ENCODE measurements at regions not wholly inside any gene's neighbourhood (a gene's known extent, or its start where the extent isn't known, plus 50 kb on each side); places are given as distances from the start of the nearest gene placed in this dataset.

- no peak for DNase-seq (ENCODE audit: low spot score)
- peaks cover 2% of the 10 kb centered on the region for H3K27me3 Mint-ChIP-seq (ENCODE audit: low read depth)
- H3K4me1 Mint-ChIP-seq (ENCODE audit: low read depth): peaks cover 17% of the 10 kb centered on the region
- no peak overlapping the region for H3K4me3 Mint-ChIP-seq (ENCODE audit: low read depth)
- intact Hi-C loops (cut with micrococcal nuclease): no loop called here
- no peaks in the 10 kb centered on the region for H3K36me3 Mint-ChIP-seq (ENCODE audit: low read depth)
- no peak overlapping the region for H3K27ac Mint-ChIP-seq
- no peaks in the 10 kb centered on the region for H3K9me3 Mint-ChIP-seq
Measured at GRCh38 chr10:32130788-32131187, 74.6 kb upstream of the KIF5B start.

- H3K36me3 Mint-ChIP-seq (ENCODE audit: low read depth): peaks cover 5% of the 10 kb centered on the region
- intact Hi-C loops (cut with micrococcal nuclease): no loop called here
- H3K27me3 Mint-ChIP-seq (ENCODE audit: low read depth): peaks cover 2% of the 10 kb centered on the region
- H3K27ac Mint-ChIP-seq: no peak overlapping the region
- H3K4me1 Mint-ChIP-seq (ENCODE audit: low read depth): no peaks in the 10 kb centered on the region
- H3K4me3 Mint-ChIP-seq (ENCODE audit: low read depth): no peak overlapping the region
- peaks cover 6% of the 10 kb centered on the region for H3K9me3 Mint-ChIP-seq
- DNase-seq (ENCODE audit: low spot score): no peak
Measured at GRCh38 chr10:32125023-32125422, 68.8 kb upstream of the KIF5B start.

GRCh38 chr10:32123021-32123420 lies 66.8 kb upstream of the KIF5B start:
- DNase-seq (ENCODE audit: low spot score): no peak
- H3K27me3 Mint-ChIP-seq (ENCODE audit: low read depth): no peaks in the 10 kb centered on the region
- H3K27ac Mint-ChIP-seq: no peak overlapping the region
- peaks cover 6% of the 10 kb centered on the region for H3K9me3 Mint-ChIP-seq
- intact Hi-C loops (cut with micrococcal nuclease): no loop called here
- no peak overlapping the region for H3K4me3 Mint-ChIP-seq (ENCODE audit: low read depth)
- H3K4me1 Mint-ChIP-seq (ENCODE audit: low read depth): no peaks in the 10 kb centered on the region
- peaks cover 5% of the 10 kb centered on the region for H3K36me3 Mint-ChIP-seq (ENCODE audit: low read depth)

GRCh38 chr10:32121648-32122047 lies 65.4 kb upstream of the KIF5B start:
- Mint-ChIP-seq H3K4me1 (ENCODE audit: low read depth) (no peaks in the 10 kb centered on the region), H3K27me3 (ENCODE audit: low read depth) (peaks cover 4% of the 10 kb centered on the region), H3K4me3 (ENCODE audit: low read depth) (no peak overlapping the region), H3K9me3 (peaks cover 6% of the 10 kb centered on the region), H3K27ac (no peak overlapping the region), H3K36me3 (ENCODE audit: low read depth) (peaks cover 5% of the 10 kb centered on the region)
- no peak for DNase-seq (ENCODE audit: low spot score)
- intact Hi-C loops (cut with micrococcal nuclease): no loop called here

GRCh38 chr10:32120147-32120546 lies 63.9 kb upstream of the KIF5B start:
- H3K27me3 Mint-ChIP-seq (ENCODE audit: low read depth): peaks cover 14% of the 10 kb centered on the region
- H3K36me3 Mint-ChIP-seq (ENCODE audit: low read depth): peaks cover 5% of the 10 kb centered on the region
- intact Hi-C loops (cut with micrococcal nuclease): no loop called here
- no peak overlapping the region for H3K4me3 Mint-ChIP-seq (ENCODE audit: low read depth)
- no peak for DNase-seq (ENCODE audit: low spot score)
- peaks cover 6% of the 10 kb centered on the region for H3K9me3 Mint-ChIP-seq
- H3K27ac Mint-ChIP-seq: no peak overlapping the region
- no peaks in the 10 kb centered on the region for H3K4me1 Mint-ChIP-seq (ENCODE audit: low read depth)

GRCh38 chr10:32114508-32114907 lies 58.3 kb upstream of the KIF5B start:
- Mint-ChIP-seq H3K4me3 (ENCODE audit: low read depth) (no peak overlapping the region), H3K4me1 (ENCODE audit: low read depth) (no peaks in the 10 kb centered on the region), H3K27ac (no peak overlapping the region), H3K27me3 (ENCODE audit: low read depth) (peaks cover 24% of the 10 kb centered on the region), H3K36me3 (ENCODE audit: low read depth) (no peaks in the 10 kb centered on the region), H3K9me3 (no peaks in the 10 kb centered on the region)
- intact Hi-C loops (cut with micrococcal nuclease): no loop called here
- no peak for DNase-seq (ENCODE audit: low spot score)

- intact Hi-C loops (cut with micrococcal nuclease): no loop called here
- Mint-ChIP-seq H3K9me3 (no peaks in the 10 kb centered on the region), H3K27me3 (ENCODE audit: low read depth) (peaks cover 21% of the 10 kb centered on the region), H3K27ac (no peak overlapping the region), H3K4me1 (ENCODE audit: low read depth) (no peaks in the 10 kb centered on the region), H3K4me3 (ENCODE audit: low read depth) (no peak overlapping the region), H3K36me3 (ENCODE audit: low read depth) (no peaks in the 10 kb centered on the region)
- no peak for DNase-seq (ENCODE audit: low spot score)
Measured at GRCh38 chr10:32112055-32112454, 55.8 kb upstream of the KIF5B start.

GRCh38 chr10:32111585-32111984 lies 55.4 kb upstream of the KIF5B start:
- H3K4me1 Mint-ChIP-seq (ENCODE audit: low read depth): no peaks in the 10 kb centered on the region
- intact Hi-C loops (cut with micrococcal nuclease): no loop called here
- peaks cover 21% of the 10 kb centered on the region for H3K27me3 Mint-ChIP-seq (ENCODE audit: low read depth)
- H3K27ac Mint-ChIP-seq: no peak overlapping the region
- no peak for DNase-seq (ENCODE audit: low spot score)
- no peak overlapping the region for H3K4me3 Mint-ChIP-seq (ENCODE audit: low read depth)
- H3K36me3 Mint-ChIP-seq (ENCODE audit: low read depth): no peaks in the 10 kb centered on the region
- no peaks in the 10 kb centered on the region for H3K9me3 Mint-ChIP-seq

GRCh38 chr10:32110790-32111189 lies 54.6 kb upstream of the KIF5B start:
- DNase-seq (ENCODE audit: low spot score): no peak
- Mint-ChIP-seq H3K36me3 (ENCODE audit: low read depth) (no peaks in the 10 kb centered on the region), H3K27ac (no peak overlapping the region), H3K4me3 (ENCODE audit: low read depth) (no peak overlapping the region), H3K9me3 (no peaks in the 10 kb centered on the region), H3K27me3 (ENCODE audit: low read depth) (peaks cover 15% of the 10 kb centered on the region), H3K4me1 (ENCODE audit: low read depth) (no peaks in the 10 kb centered on the region)
- intact Hi-C loops (cut with micrococcal nuclease): no loop called here

GRCh38 chr10:32109603-32110002 lies 53.4 kb upstream of the KIF5B start:
- intact Hi-C loops (cut with micrococcal nuclease): no loop called here
- Mint-ChIP-seq H3K27me3 (ENCODE audit: low read depth) (peaks cover 10% of the 10 kb centered on the region), H3K9me3 (no peaks in the 10 kb centered on the region), H3K4me3 (ENCODE audit: low read depth) (no peak overlapping the region), H3K4me1 (ENCODE audit: low read depth) (no peaks in the 10 kb centered on the region), H3K27ac (no peak overlapping the region), H3K36me3 (ENCODE audit: low read depth) (no peaks in the 10 kb centered on the region)
- DNase-seq (ENCODE audit: low spot score): no peak

Measured in activated T-helper 2 cell treated with anti-CD3 and anti-CD28 coated beads, Interferon-gamma antibody, Interleukin-2, Interleukin-4, amounts not matched to agents 10 μg/mL and 5 μg/mL and 100 μg/mL, durations not matched to agents 14 hours and 24 hours and 36 hours (primary cell).